IMR-90 (cell line): ENCODE measurements at regions not wholly inside any gene's neighbourhood (a gene's known extent, or its start where the extent isn't known, plus 50 kb on each side); places are given as distances from the start of the nearest gene placed in this dataset.

Source experiments
- ATAC-seq: fragments of 200-7000 bp; cut with Tn5 transposase; 2 replicates; pipeline ENCODE4 v1.9.1; 2020; ENCODE audit warnings: low read depth, mild to moderate bottlenecking, moderate library complexity
- BruUV-seq: library from RNA; stranded (reverse); fragments of 400-500 nt; replicated peaks from 2 replicates; lab custom pipeline; 2021; lab: Mats Ljungman, UMichigan
- CTCF ChIA-PET: fragments of 300-600 bp; formaldehyde crosslinking; extraction: SDS; loops from one replicate; lab custom pipeline; 2021; ENCODE audit warnings: antibody characterized with exemption; lab: Yijun Ruan, JAX
- POLR2A ChIA-PET: fragments of 300-600 bp; sonication (Branson Sonifier 250); formaldehyde crosslinking; loops from one replicate; lab custom pipeline; 2022; ENCODE audit warnings: antibody characterized with exemption; ENCODE audit not compliant: unreplicated experiment; lab: Charles Lee
- DNase-seq: peaks from one replicate; pipeline ENCODE4 v3.0.0; 2013
- H2AFZ ChIP-seq: replicated peaks from 2 replicates; pipeline ENCODE3; 2013; ENCODE audit warnings: low read length, mild to moderate bottlenecking; ENCODE audit not compliant: poor library complexity
- H2AK5ac ChIP-seq: 2 replicates; pipeline ENCODE4 v1.6.1; 2013; ENCODE audit warnings: low read depth, low read length, inconsistent platforms
- H2AK9ac ChIP-seq: replicated peaks from 2 replicates; pipeline ENCODE3; 2013; ENCODE audit warnings: mild to moderate bottlenecking, low read depth, low read length, moderate library complexity; ENCODE audit not compliant: poor library complexity
- H2BK120ac ChIP-seq: 2 replicates; pipeline ENCODE4 v1.6.1; 2013; ENCODE audit warnings: low read depth, low read length, inconsistent platforms
- H2BK15ac ChIP-seq: 3 replicates; pipeline ENCODE4 v1.6.1; 2013; ENCODE audit warnings: low read depth, low read length, inconsistent platforms
- H2BK20ac ChIP-seq: 2 replicates; pipeline ENCODE4 v1.6.1; 2013; ENCODE audit warnings: low read depth, mild to moderate bottlenecking, inconsistent platforms, low read length, moderate library complexity
- H2BK5ac ChIP-seq: 2 replicates; pipeline ENCODE4 v1.6.1; 2013; ENCODE audit warnings: mild to moderate bottlenecking, low read depth, low read length, inconsistent platforms; ENCODE audit not compliant: poor library complexity, severe bottlenecking
- H3K14ac ChIP-seq: replicated peaks from 2 replicates; pipeline ENCODE4 v1.6.1; 2013; ENCODE audit warnings: low read depth, low read length, inconsistent platforms
- H3K18ac ChIP-seq: 2 replicates; pipeline ENCODE4 v1.6.1; 2013; ENCODE audit warnings: low read depth, low read length, control low read depth
- H3K23ac ChIP-seq: 2 replicates; pipeline ENCODE4 v1.6.1; 2013; ENCODE audit warnings: low read depth, low read length, inconsistent platforms
- H3K27ac ChIP-seq: 2 replicates; pipeline ENCODE4 v1.5.1; 2013; ENCODE audit warnings: mild to moderate bottlenecking, control low read depth, low read length; ENCODE audit not compliant: insufficient read depth
- H3K27me3 ChIP-seq: 2 replicates; pipeline ENCODE4 v1.6.1; 2013; ENCODE audit warnings: low read length; ENCODE audit not compliant: control insufficient read depth, insufficient read depth
- H3K36me3 ChIP-seq: 2 replicates; pipeline ENCODE4 v1.6.1; 2013; ENCODE audit warnings: low read length, mixed read lengths; ENCODE audit not compliant: control insufficient read depth, insufficient read depth
- H3K4ac ChIP-seq: 2 replicates; pipeline ENCODE4 v1.6.1; 2013; ENCODE audit warnings: low read depth, low read length, inconsistent platforms
- H3K4me1 ChIP-seq: 2 replicates; pipeline ENCODE4 v1.6.1; 2013; ENCODE audit warnings: low read length, mixed read lengths; ENCODE audit not compliant: control insufficient read depth, insufficient read depth
- H3K4me2 ChIP-seq: 2 replicates; pipeline ENCODE4 v1.6.1; 2013; ENCODE audit warnings: low read depth, mild to moderate bottlenecking, control low read depth, low read length, moderate library complexity
- H3K4me3 ChIP-seq: 2 replicates; pipeline ENCODE4 v1.5.1; 2013; ENCODE audit warnings: low read depth, mild to moderate bottlenecking, control low read depth, low read length, moderate library complexity; ENCODE audit not compliant: insufficient read depth
- H3K56ac ChIP-seq: 2 replicates; pipeline ENCODE4 v1.6.1; 2013; ENCODE audit warnings: low read length, inconsistent platforms; ENCODE audit not compliant: insufficient read depth; ENCODE audit errors: extremely low read depth
- H3K79me1 ChIP-seq, 2 experiments: 2 replicates each; pipeline ENCODE4 v1.6.1; 2013; ENCODE audit warnings: low read length in 2 of 2, inconsistent platforms in 1 of 2, low read depth in 1 of 2
- H3K9ac ChIP-seq: 2 replicates; pipeline ENCODE4 v1.6.1; 2013; ENCODE audit warnings: low read depth, low read length, control low read depth
- H3K9me1 ChIP-seq: 2 replicates; pipeline ENCODE4 v1.6.1; 2013; ENCODE audit warnings: low read length, inconsistent platforms; ENCODE audit not compliant: insufficient read depth
- H3K9me3 ChIP-seq: 2 replicates; pipeline ENCODE4 v1.6.1; 2013; ENCODE audit warnings: low read length; ENCODE audit not compliant: control insufficient read depth, insufficient read depth
- H4K20me1 ChIP-seq: 2 replicates; pipeline ENCODE4 v1.6.1; 2013; ENCODE audit warnings: low read length, inconsistent platforms; ENCODE audit not compliant: insufficient read depth
- H4K5ac ChIP-seq: 2 replicates; pipeline ENCODE4 v1.6.1; 2013; ENCODE audit warnings: mild to moderate bottlenecking, low read depth, low read length, control low read depth
- H4K8ac ChIP-seq, 2 experiments: 2 replicates each; pipeline ENCODE4 v1.6.1; 2013; ENCODE audit warnings: low read depth in 2 of 2, low read length in 2 of 2, control low read depth in 1 of 2, inconsistent platforms in 1 of 2
- H4K91ac ChIP-seq: 2 replicates; pipeline ENCODE4 v1.6.1; 2013; ENCODE audit warnings: low read depth, low read length, inconsistent platforms; ENCODE audit not compliant: insufficient read depth
- BHLHE40 ChIP-seq: fragments of 150-350 bp; IDR thresholded peaks from 2 replicates; pipeline ENCODE4 v1.6.1; 2016; ENCODE audit warnings: mild to moderate bottlenecking, low read depth, low read length
- CEBPB ChIP-seq: IDR thresholded peaks from 2 replicates; pipeline ENCODE4 v1.6.1; 2012; ENCODE audit warnings: low read depth, low read length, improper control_type of control experiment
- CHD1 ChIP-seq: IDR thresholded peaks from 2 replicates; pipeline ENCODE4 v1.6.1; 2012; ENCODE audit warnings: low read depth, low read length, improper control_type of control experiment
- CTCF ChIP-seq: conservative IDR thresholded peaks from 2 replicates; pipeline ENCODE4 v1.5.1; 2012; ENCODE audit warnings: mild to moderate bottlenecking, low read depth, low read length, improper control_type of control experiment
- ELK1 ChIP-seq: fragments of 150-350 bp; IDR thresholded peaks from 2 replicates; pipeline ENCODE4 v1.6.1; 2016; ENCODE audit warnings: low read depth, mild to moderate bottlenecking, low read length, moderate library complexity, borderline replicate concordance
- FOS ChIP-seq: fragments of 150-350 bp; IDR thresholded peaks from 2 replicates; pipeline ENCODE4 v1.6.1; 2016; ENCODE audit warnings: low read depth, low read length
- MAFK ChIP-seq: IDR thresholded peaks from 2 replicates; pipeline ENCODE4 v1.6.1; 2012; ENCODE audit warnings: low read depth, low read length, improper control_type of control experiment
- MAZ ChIP-seq: IDR thresholded peaks from 2 replicates; pipeline ENCODE4 v1.6.1; 2012; ENCODE audit warnings: low read depth, mild to moderate bottlenecking, low read length, improper control_type of control experiment, moderate library complexity, borderline replicate concordance
- MXI1 ChIP-seq: IDR thresholded peaks from 2 replicates; pipeline ENCODE4 v1.6.1; 2012; ENCODE audit warnings: low read depth, mild to moderate bottlenecking, low read length, moderate library complexity, borderline replicate concordance
- NFE2L2 ChIP-seq: fragments of 150-350 bp; IDR thresholded peaks from 2 replicates; pipeline ENCODE4 v1.6.1; 2016; ENCODE audit warnings: low read depth, mild to moderate bottlenecking, low read length
- POLR2A ChIP-seq: IDR thresholded peaks from 2 replicates; pipeline ENCODE4 v1.6.1; 2012; ENCODE audit warnings: mild to moderate bottlenecking, low read depth, low read length
- RAD21 ChIP-seq: IDR thresholded peaks from 2 replicates; pipeline ENCODE4 v1.6.1; 2012; ENCODE audit warnings: low read length, improper control_type of control experiment
- RCOR1 ChIP-seq: IDR thresholded peaks from 2 replicates; pipeline ENCODE4 v1.6.1; 2012; ENCODE audit warnings: mild to moderate bottlenecking, low read length, improper control_type of control experiment; ENCODE audit not compliant: insufficient replicate concordance
- RFX5 ChIP-seq: IDR thresholded peaks from 2 replicates; pipeline ENCODE4 v1.8.0; 2012; ENCODE audit warnings: low read depth, mild to moderate bottlenecking, low read length, moderate library complexity
- SMC3 ChIP-seq: fragments of 150-350 bp; IDR thresholded peaks from 2 replicates; pipeline ENCODE4 v1.6.1; 2016; ENCODE audit warnings: low read depth, mild to moderate bottlenecking, antibody characterized with exemption, low read length, moderate library complexity
- USF2 ChIP-seq: fragments of 150-350 bp; IDR thresholded peaks from 2 replicates; pipeline ENCODE4 v1.6.1; 2017; ENCODE audit warnings: mild to moderate bottlenecking, antibody characterized with exemption, low read length, low read depth
- WGBS, 2 experiments: methylation state at CpG; one replicate each; pipeline versions ENCODE4 v1.1.5 to v1.1.7; 2013; ENCODE audit warnings: missing lambda C conversion rate in 2 of 2; ENCODE audit not compliant: insufficient read length in 1 of 2; ENCODE audit errors: extremely low coverage in 2 of 2; 5-methylcytosine and 5-hydroxymethylcytosine counted together
- dilution Hi-C: fragments of 300-500 bp; cut with HindIII; formaldehyde crosslinking; loops from one replicate; pipeline ENCODE4 v1.14.3; 2018; ENCODE audit warnings: low sequenced_read_pairs; ENCODE audit not compliant: unreplicated experiment
- in situ Hi-C: fragments of 300-500 bp; cut with MboI; formaldehyde crosslinking; loops from 3 replicates; pipeline ENCODE4 v1.14.3; 2019; ENCODE audit warnings: low sequenced_read_pairs, inconsistent platforms, mixed read lengths
- intact Hi-C: fragments of 100-400 bp; cut with micrococcal nuclease; formaldehyde crosslinking; loops from 2 replicates; pipeline ENCODE4 v1.10.0; 2022

GRCh38 chr4:32506067-32506466 lies 1785.9 kb downstream of the PCDH7 start:
- Histone ChIP-seq H4K20me1 (no peaks in the 10 kb centered on the region), H3K36me3 (no peaks in the 10 kb centered on the region), H3K4ac (no peak overlapping the region), H4K91ac (no peak overlapping the region), H3K4me1 (no peaks in the 10 kb centered on the region), H2BK5ac (no peak overlapping the region), H2AFZ (no peak overlapping the region), H4K8ac (no peak overlapping the region), H3K4me3 (no peak overlapping the region), H4K5ac (no peak overlapping the region), H3K9ac (no peak overlapping the region), H2BK15ac (no peak overlapping the region), H3K56ac (no peak overlapping the region), H3K14ac (no peak overlapping the region), H3K23ac (no peak overlapping the region), H3K27ac (no peak overlapping the region), H3K79me1 (no peaks in the 10 kb centered on the region), H3K18ac (no peak overlapping the region), H3K9me1 (no peaks in the 10 kb centered on the region), H2AK9ac (no peak overlapping the region), H3K4me2 (no peak overlapping the region), H2BK20ac (no peak overlapping the region), H2AK5ac (no peak overlapping the region), H3K9me3 (0 out of 2 replicates have a peak, but pooled peaks cover 8% of the 10 kb centered on the region), H3K27me3 (no peaks in the 10 kb centered on the region), H2BK120ac (no peak overlapping the region)
- DNase-seq: no peak
- WGBS, 2 experiments: 38% methylated on average over 1 of the region's 2 CpGs; no CpG with 5 or more reads in 1 of the 2 experiments
- BruUV-seq: no TSS peak
- dilution Hi-C loops: no loop called here
- ChIA-PET POLR2A (no interaction called here), CTCF (no interaction called here)
- no peak for ATAC-seq
- in situ Hi-C loops: no loop called here
- intact Hi-C loops: no loop called here
- no peak for TF ChIP-seq CEBPB
- TF ChIP-seq CTCF: no peak
- no peak for TF ChIP-seq FOS
- no peak for TF ChIP-seq BHLHE40
- TF ChIP-seq RCOR1: no peak
- no peak for TF ChIP-seq RFX5
- TF ChIP-seq USF2: no peak
- no peak for TF ChIP-seq MAFK
- TF ChIP-seq ELK1: no peak
- TF ChIP-seq NFE2L2: no peak
- no peak for TF ChIP-seq POLR2A
- no peak for TF ChIP-seq SMC3
- no peak for TF ChIP-seq MXI1
- TF ChIP-seq MAZ: no peak
- TF ChIP-seq CHD1: no peak
- TF ChIP-seq RAD21: no peak
